Parathyroid adenoma (tissue), 2 donors: ENCODE measurements at regions not wholly inside any gene's neighbourhood (a gene's known extent, or its start where the extent isn't known, plus 50 kb on each side); places are given as distances from the start of the nearest gene placed in this dataset.

ENCODE experiments used
- H2AFZ ChIP-seq: fragments of 300-600 bp; sonication (generic); one replicate; pipeline ENCODE4 v1.7.0; 2017; ENCODE audit warnings: antibody characterized with exemption, mild to moderate bottlenecking
- H3K27ac ChIP-seq: fragments of 300-600 bp; sonication (generic); one replicate; pipeline ENCODE4 v1.7.0; 2017
- H3K27me3 ChIP-seq: fragments of 300-600 bp; sonication (generic); one replicate; pipeline ENCODE4 v1.7.0; 2017; ENCODE audit warnings: low read length; ENCODE audit not compliant: control insufficient read depth, insufficient read depth
- H3K36me3 ChIP-seq: fragments of 300-600 bp; sonication (generic); one replicate; pipeline ENCODE4 v1.7.0; 2017; ENCODE audit warnings: low read length; ENCODE audit not compliant: control insufficient read depth, insufficient read depth
- H3K4me1 ChIP-seq: fragments of 300-600 bp; sonication (generic); one replicate; pipeline ENCODE4 v1.7.0; 2017; ENCODE audit warnings: control low read depth
- H3K4me2 ChIP-seq: fragments of 300-600 bp; sonication (generic); one replicate; pipeline ENCODE4 v1.7.0; 2017; ENCODE audit warnings: low read length
- H3K4me3 ChIP-seq: fragments of 300-600 bp; sonication (generic); one replicate; pipeline ENCODE4 v1.7.0; 2017; ENCODE audit warnings: low read depth, low read length
- H3K79me2 ChIP-seq: fragments of 300-600 bp; sonication (generic); one replicate; pipeline ENCODE4 v1.7.0; 2017; ENCODE audit warnings: control low read depth
- H3K9ac ChIP-seq: fragments of 300-600 bp; sonication (generic); one replicate; pipeline ENCODE4 v1.7.0; 2017; ENCODE audit warnings: mild to moderate bottlenecking
- H3K9me3 ChIP-seq: fragments of 300-600 bp; sonication (generic); one replicate; pipeline ENCODE4 v1.7.0; 2017; ENCODE audit warnings: low read length; ENCODE audit not compliant: control insufficient read depth
- CTCF ChIP-seq: fragments of 300-600 bp; sonication (generic); IDR thresholded peaks from one replicate; pipeline ENCODE4 v1.7.0; 2017; ENCODE audit warnings: antibody characterized with exemption, mild to moderate bottlenecking
- donor health status: primary hyperparathyroidism.

- no peak for TF ChIP-seq CTCF
- H3K9me3 ChIP-seq: no peaks in the 10 kb centered on the region
- no peak overlapping the region for H3K4me2 ChIP-seq
- H2AFZ ChIP-seq: no peak overlapping the region
- H3K4me3 ChIP-seq: no peak overlapping the region
- no peak overlapping the region for H3K27ac ChIP-seq
- H3K36me3 ChIP-seq: no peaks in the 10 kb centered on the region
- no peaks in the 10 kb centered on the region for H3K4me1 ChIP-seq
- H3K27me3 ChIP-seq: no peaks in the 10 kb centered on the region
- H3K9ac ChIP-seq: no peak overlapping the region
- no peaks in the 10 kb centered on the region for H3K79me2 ChIP-seq
These were observed 350.2 kb upstream of the POU1F1 start for GRCh38 chr3:87626546-87626945.

GRCh38 chr3:87625876-87626275 lies 349.5 kb upstream of the POU1F1 start:
- Histone ChIP-seq H3K27me3 (no peaks in the 10 kb centered on the region), H3K4me3 (no peak overlapping the region), H3K9ac (no peak overlapping the region), H3K79me2 (no peaks in the 10 kb centered on the region), H2AFZ (no peak overlapping the region), H3K4me2 (no peak overlapping the region), H3K4me1 (no peaks in the 10 kb centered on the region), H3K9me3 (no peaks in the 10 kb centered on the region), H3K27ac (no peak overlapping the region), H3K36me3 (no peaks in the 10 kb centered on the region)
- no peak for TF ChIP-seq CTCF

- H3K27me3 ChIP-seq: no peaks in the 10 kb centered on the region
- no peaks in the 10 kb centered on the region for H3K36me3 ChIP-seq
- H3K79me2 ChIP-seq: no peaks in the 10 kb centered on the region
These were observed 348.5 kb upstream of the POU1F1 start for GRCh38 chr3:87624860-87625259.

GRCh38 chr3:87621667-87622066 lies 345.3 kb upstream of the POU1F1 start:
- Histone ChIP-seq H3K27me3 (no peaks in the 10 kb centered on the region), H3K9me3 (no peaks in the 10 kb centered on the region), H3K4me2 (no peak overlapping the region), H3K4me1 (no peaks in the 10 kb centered on the region), H3K36me3 (no peaks in the 10 kb centered on the region), H3K79me2 (no peaks in the 10 kb centered on the region), H3K27ac (no peak overlapping the region), H3K9ac (no peak overlapping the region), H3K4me3 (no peak overlapping the region), H2AFZ (no peak overlapping the region)
- TF ChIP-seq CTCF: no peak

More at GRCh38 chr3:87624860-87625259, 348.5 kb upstream of the POU1F1 start:
- Histone ChIP-seq H3K4me1 (no peaks in the 10 kb centered on the region), H3K9ac (no peak overlapping the region), H3K4me3 (no peak overlapping the region), H2AFZ (no peak overlapping the region), H3K4me2 (no peak overlapping the region), H3K27ac (no peak overlapping the region), H3K9me3 (no peaks in the 10 kb centered on the region)
- no peak for TF ChIP-seq CTCF

- H3K4me1 ChIP-seq: no peaks in the 10 kb centered on the region
- H3K79me2 ChIP-seq: no peaks in the 10 kb centered on the region
- TF ChIP-seq CTCF: no peak
- no peaks in the 10 kb centered on the region for H3K9me3 ChIP-seq
- no peak overlapping the region for H2AFZ ChIP-seq
- H3K9ac ChIP-seq: no peak overlapping the region
- no peaks in the 10 kb centered on the region for H3K27me3 ChIP-seq
- H3K4me2 ChIP-seq: no peak overlapping the region
- H3K4me3 ChIP-seq: no peak overlapping the region
- H3K36me3 ChIP-seq: no peaks in the 10 kb centered on the region
- no peak overlapping the region for H3K27ac ChIP-seq
These were observed 339.1 kb upstream of the POU1F1 start for GRCh38 chr3:87615506-87615905.
